ENCODE measurements at regions not wholly inside any gene's neighbourhood (a gene's known extent, or its start where the extent isn't known, plus 50 kb on each side); places are given as distances from the start of the nearest gene placed in this dataset.

GRCh38 chr3:78161736-78162135 lies 1121.8 kb downstream of the ROBO2 start:
- H2BK12ac ChIP-seq (ENCODE audit: insufficient read length, low read depth, low read length): no peak overlapping the region
- no peak overlapping the region for H2AFZ ChIP-seq (ENCODE audit: low read length)
- no peak overlapping the region for H3K4ac ChIP-seq (ENCODE audit: low read depth, low read length)
- no peaks in the 10 kb centered on the region for H3K79me2 ChIP-seq (ENCODE audit: insufficient read depth, low read length)
- H2BK20ac ChIP-seq (ENCODE audit: low read depth, low read length, poor library complexity, severe bottlenecking): no peak overlapping the region
- Mint-ChIP-seq H3K9me3 (peaks cover 0 to 2% of the 10 kb centered on the region in 2 experiments; a peak in 1 of 5 replicates), H3K27me3 (ENCODE audit: low read depth) (no peaks in the 10 kb centered on the region), H3K4me3 (no peak overlapping the region), H3K36me3 (ENCODE audit: insufficient read depth in 1 of 3, low read depth in 3 of 3) (no peaks in the 10 kb centered on the region), H3K27ac (no peak overlapping the region), H3K4me1 (peaks cover 10 to 12% of the 10 kb centered on the region in 2 experiments)
- H3K56ac ChIP-seq (ENCODE audit: insufficient read length, low read depth, low read length): no peak overlapping the region
- H2AK5ac ChIP-seq (ENCODE audit: insufficient read length, low read length): no peak overlapping the region
- no peak for DNase-seq
- H3K27me3 ChIP-seq (ENCODE audit: insufficient read depth, low read length): no peaks in the 10 kb centered on the region
- no peak overlapping the region for H2BK15ac ChIP-seq (ENCODE audit: low read depth, low read length)
- H3T11ph ChIP-seq (ENCODE audit: low read length): no peak overlapping the region
- H2BK120ac ChIP-seq (ENCODE audit: low read depth, low read length, poor library complexity, severe bottlenecking): no peak overlapping the region
- WGBS (ENCODE audit: extremely low coverage, insufficient read length, low lambda C conversion rate): no CpG with 5 or more reads among the region's 4 CpGs
- no peaks in the 10 kb centered on the region for H3K79me1 ChIP-seq (ENCODE audit: insufficient read depth, low read depth, low read length, poor library complexity, severe bottlenecking)
- H4K5ac ChIP-seq (ENCODE audit: insufficient read length, low read depth, low read length): no peak overlapping the region
- no peak overlapping the region for H3K27ac ChIP-seq (ENCODE audit: insufficient read length, low read depth, low read length)
- no peaks in the 10 kb centered on the region for H3K9me3 ChIP-seq (ENCODE audit: control insufficient read depth, low read depth, low read length)
- no peaks in the 10 kb centered on the region for H3K4me1 ChIP-seq (ENCODE audit: insufficient read depth, low read length)
- H2BK5ac ChIP-seq (ENCODE audit: insufficient read length, low read length): no peak overlapping the region
- no peak overlapping the region for H4K91ac ChIP-seq (ENCODE audit: insufficient read length, low read depth, low read length)
- no peak overlapping the region for H3K23ac ChIP-seq (ENCODE audit: insufficient read length, low read depth, low read length)
- no peak overlapping the region for H3K4me2 ChIP-seq (ENCODE audit: insufficient read depth, insufficient read length, low read length)
- no peak overlapping the region for H3K18ac ChIP-seq (ENCODE audit: insufficient read length, low read depth, low read length)
- H4K8ac ChIP-seq (replicated peaks; ENCODE audit: insufficient read length, low read depth, low read length): no peak overlapping the region
- no peaks in the 10 kb centered on the region for H3K23me2 ChIP-seq (ENCODE audit: insufficient read length, low read depth, low read length, poor library complexity, severe bottlenecking)
- H4K20me1 ChIP-seq (ENCODE audit: control insufficient read depth, insufficient read depth, insufficient read length): no peaks in the 10 kb centered on the region
- no peak overlapping the region for H3K9ac ChIP-seq (ENCODE audit: extremely low read depth, insufficient read length, low read length)
- TF ChIP-seq CTCF (conservative IDR thresholded peaks at IDR 0.05): no peak
- H3K14ac ChIP-seq (ENCODE audit: insufficient read depth, low read length): no peak overlapping the region
